ENCODE measurements at regions not wholly inside any gene's neighbourhood (a gene's known extent, or its start where the extent isn't known, plus 50 kb on each side); places are given as distances from the start of the nearest gene placed in this dataset.
A peak's percentile ranks its signal among the peaks of the same experiment; 100 is the strongest.

DNA sequence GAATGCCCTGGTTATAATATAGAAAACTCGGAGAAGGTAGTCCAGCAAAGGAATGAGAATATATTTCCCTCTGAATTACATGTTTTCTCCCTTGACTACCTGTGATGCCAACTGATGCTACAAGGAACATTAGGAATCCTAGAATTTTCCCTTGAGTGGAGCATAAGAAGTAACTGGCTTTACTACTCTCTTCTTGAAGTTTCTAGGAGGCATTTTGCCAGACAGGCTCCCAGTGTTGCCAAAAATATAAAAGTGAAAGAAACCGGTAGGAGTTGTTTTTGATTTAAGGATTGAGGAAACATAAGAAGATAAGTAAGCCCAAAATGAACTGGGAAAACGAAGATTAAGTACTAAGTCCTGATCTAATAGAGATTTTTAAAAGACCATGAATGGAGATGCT lies 693.4 kb downstream of the NOVA1 start:
- H3K4me3 ChIP-seq (ENCODE audit: low read depth, low read length) = no peak overlapping the region
- no peak for DNase-seq (ENCODE audit: low read depth)
- TF ChIP-seq, protein P1, sequence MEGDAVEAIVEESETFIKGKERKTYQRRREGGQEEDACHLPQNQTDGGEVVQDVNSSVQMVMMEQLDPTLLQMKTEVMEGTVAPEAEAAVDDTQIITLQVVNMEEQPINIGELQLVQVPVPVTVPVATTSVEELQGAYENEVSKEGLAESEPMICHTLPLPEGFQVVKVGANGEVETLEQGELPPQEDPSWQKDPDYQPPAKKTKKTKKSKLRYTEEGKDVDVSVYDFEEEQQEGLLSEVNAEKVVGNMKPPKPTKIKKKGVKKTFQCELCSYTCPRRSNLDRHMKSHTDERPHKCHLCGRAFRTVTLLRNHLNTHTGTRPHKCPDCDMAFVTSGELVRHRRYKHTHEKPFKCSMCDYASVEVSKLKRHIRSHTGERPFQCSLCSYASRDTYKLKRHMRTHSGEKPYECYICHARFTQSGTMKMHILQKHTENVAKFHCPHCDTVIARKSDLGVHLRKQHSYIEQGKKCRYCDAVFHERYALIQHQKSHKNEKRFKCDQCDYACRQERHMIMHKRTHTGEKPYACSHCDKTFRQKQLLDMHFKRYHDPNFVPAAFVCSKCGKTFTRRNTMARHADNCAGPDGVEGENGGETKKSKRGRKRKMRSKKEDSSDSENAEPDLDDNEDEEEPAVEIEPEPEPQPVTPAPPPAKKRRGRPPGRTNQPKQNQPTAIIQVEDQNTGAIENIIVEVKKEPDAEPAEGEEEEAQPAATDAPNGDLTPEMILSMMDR (conservative IDR thresholded peaks at IDR 0.05; ENCODE audit: low read depth, low read length) = no peak

DNA sequence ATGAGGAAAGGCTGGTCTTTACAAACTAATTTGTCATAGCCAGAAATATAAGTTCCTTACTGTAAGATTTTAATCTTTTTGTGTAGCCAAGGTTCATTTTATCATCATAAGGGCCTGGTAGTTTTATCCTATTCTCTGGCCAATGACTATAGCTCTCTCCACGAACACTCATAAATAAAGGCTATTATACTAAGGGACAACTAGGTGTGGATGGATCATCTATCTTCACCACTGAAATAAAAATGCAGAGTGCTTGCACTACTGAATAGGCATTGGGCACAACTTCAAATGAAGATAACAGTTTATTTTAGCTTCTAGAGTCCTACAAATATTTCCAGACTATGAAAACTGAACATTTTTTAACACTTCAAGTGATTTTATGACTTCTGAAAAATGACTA lies 698.6 kb downstream of the NOVA1 start:
- no peak for DNase-seq (ENCODE audit: low read depth)
- TF ChIP-seq, protein P1 (conservative IDR thresholded peaks at IDR 0.05; ENCODE audit: low read depth, low read length) = no peak
- H3K4me3 ChIP-seq (ENCODE audit: low read depth, low read length) = no peak overlapping the region

DNA sequence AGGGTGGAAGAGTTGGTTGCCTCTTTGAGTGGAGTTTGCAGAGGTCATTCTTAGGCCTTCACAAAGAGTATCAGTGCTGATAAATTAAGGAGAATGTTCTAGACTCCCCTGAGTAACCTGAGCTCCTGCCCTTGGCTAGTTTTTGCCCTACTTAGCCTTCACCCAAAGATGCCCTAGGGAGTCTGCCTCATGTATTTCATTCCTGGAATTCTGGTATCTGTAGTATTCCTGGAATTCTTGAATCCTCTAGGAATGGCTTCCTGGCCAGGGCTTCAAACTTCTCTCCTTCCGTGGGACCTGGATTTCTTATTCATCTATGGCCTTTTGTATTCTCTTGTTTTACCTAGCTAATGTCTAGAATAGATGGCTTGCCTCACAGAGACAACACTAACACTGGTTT lies 701.1 kb downstream of the NOVA1 start:
- no peak overlapping the region for H3K4me3 ChIP-seq (ENCODE audit: low read depth, low read length)
- TF ChIP-seq, protein P1 (conservative IDR thresholded peaks at IDR 0.05; ENCODE audit: low read depth, low read length) = no peak
- no peak for DNase-seq (ENCODE audit: low read depth)

DNA sequence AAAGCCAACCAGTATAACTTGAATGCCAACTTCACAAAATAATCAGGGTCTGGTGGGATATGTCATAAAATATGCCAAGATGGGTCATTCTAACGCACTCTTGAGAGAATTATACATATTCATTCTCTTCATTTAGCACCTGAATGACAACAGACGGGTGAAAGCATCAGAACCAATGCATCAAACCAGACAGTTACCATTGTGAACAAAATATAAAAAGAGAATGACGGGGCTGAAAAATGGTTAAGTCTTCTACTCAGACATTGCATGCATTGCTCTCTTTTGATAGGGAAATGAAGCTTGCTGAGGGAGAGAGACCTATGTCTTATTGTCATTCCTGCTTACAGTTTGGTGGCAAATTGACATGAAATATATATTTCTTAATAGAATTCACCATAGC lies 702.1 kb downstream of the NOVA1 start:
- no peak for DNase-seq (ENCODE audit: low read depth)
- H3K4me3 ChIP-seq (ENCODE audit: low read depth, low read length) = no peak overlapping the region
- TF ChIP-seq, protein P1 (conservative IDR thresholded peaks at IDR 0.05; ENCODE audit: low read depth, low read length) = no peak

DNA sequence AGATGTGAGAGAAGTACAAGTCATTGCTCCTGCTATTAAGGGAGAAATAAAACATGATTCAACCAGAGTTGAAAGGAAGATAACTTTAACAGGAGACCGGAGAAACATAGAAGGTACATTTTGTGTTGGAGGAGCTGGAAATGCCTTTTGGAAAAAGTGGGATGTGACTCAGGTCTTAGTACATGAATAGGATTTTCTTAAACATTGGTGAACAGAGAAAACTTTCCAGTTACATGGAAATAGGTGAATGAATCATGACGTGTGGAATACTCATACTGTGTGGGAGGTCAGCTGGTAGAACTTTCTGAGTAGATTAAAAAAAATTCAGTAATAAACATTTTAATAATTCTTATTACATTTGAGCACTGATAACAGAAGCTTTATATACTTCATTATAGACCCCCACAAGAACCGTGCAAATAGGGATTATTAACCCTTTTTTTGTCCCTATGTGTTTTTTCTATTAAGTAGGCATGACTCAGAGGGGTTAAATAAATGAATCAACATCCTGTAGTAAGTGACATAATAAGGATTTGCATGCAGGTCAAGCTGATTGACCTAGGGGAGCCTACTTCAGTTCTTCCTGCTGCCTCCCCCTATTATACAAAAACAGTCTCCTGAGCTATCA lies 710.5 kb downstream of the NOVA1 start:
- peak; percentile 49 for DNase-seq (ENCODE audit: low read depth)
- TF ChIP-seq, protein P1 (conservative IDR thresholded peaks at IDR 0.05; ENCODE audit: low read depth, low read length) = no peak
- H3K4me3 ChIP-seq (ENCODE audit: low read depth, low read length) = no peak overlapping the region

DNA sequence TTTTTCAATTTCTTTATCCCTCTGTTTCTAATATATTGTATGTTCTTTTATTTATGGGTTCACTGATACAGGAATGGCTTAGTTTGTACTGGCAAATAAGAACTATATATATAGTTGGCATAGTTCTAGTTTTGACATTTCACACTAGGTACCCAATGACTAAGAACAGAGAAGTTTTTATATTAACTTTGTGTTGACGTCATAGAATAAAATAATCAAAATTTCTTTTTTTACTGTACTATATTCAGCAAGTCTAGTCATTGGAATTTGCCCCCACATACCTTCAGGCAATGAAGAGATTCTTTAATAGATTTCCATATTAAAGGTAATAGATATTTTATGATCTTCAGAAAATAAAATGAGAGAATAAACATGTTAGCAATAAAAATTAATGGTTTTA lies 713.2 kb downstream of the NOVA1 start:
- no peak for DNase-seq (ENCODE audit: low read depth)
- H3K4me3 ChIP-seq (ENCODE audit: low read depth, low read length) = no peak overlapping the region
- TF ChIP-seq, protein P1 (conservative IDR thresholded peaks at IDR 0.05; ENCODE audit: low read depth, low read length) = no peak

DNA sequence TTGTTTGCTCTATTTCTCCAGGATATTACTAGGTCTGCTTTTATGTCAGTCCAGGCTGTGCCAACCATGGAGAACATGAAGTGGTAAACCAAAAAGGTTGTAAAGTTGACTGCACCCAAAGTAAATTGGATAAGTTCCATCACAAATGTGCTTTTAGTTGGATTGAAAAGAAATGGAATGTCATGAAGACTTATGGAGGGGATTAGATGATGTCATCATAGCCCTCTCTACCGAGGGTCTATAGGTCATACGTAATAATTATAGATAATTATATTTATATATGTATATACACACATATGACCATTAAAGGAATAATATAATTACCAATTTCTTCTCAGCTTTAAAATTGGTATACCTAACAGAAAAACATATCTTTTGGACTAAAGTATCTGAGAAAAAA lies 714.9 kb downstream of the NOVA1 start:
- no peak for DNase-seq (ENCODE audit: low read depth)
- H3K4me3 ChIP-seq (ENCODE audit: low read depth, low read length) = no peak overlapping the region
- TF ChIP-seq, protein P1 (conservative IDR thresholded peaks at IDR 0.05; ENCODE audit: low read depth, low read length) = no peak
